IPS-20b (cell line): ENCODE measurements at regions not wholly inside any gene's neighbourhood (a gene's known extent, or its start where the extent isn't known, plus 50 kb on each side); places are given as distances from the start of the nearest gene placed in this dataset.

ENCODE experiments used
- H3K27ac ChIP-seq: one replicate; pipeline ENCODE4 v1.5.1; 2013; ENCODE audit warnings: low read length
- H3K27me3 ChIP-seq: 2 replicates; pipeline ENCODE4 v1.6.1; 2013; ENCODE audit warnings: mild to moderate bottlenecking, low read length, inconsistent platforms; ENCODE audit not compliant: insufficient read depth
- H3K36me3 ChIP-seq: 2 replicates; pipeline ENCODE4 v1.6.1; 2013; ENCODE audit warnings: low read depth, mild to moderate bottlenecking, inconsistent platforms, low read length, moderate library complexity; ENCODE audit not compliant: insufficient read depth
- H3K4me1 ChIP-seq: 2 replicates; pipeline ENCODE4 v1.6.1; 2013; ENCODE audit warnings: mild to moderate bottlenecking, control low read depth, inconsistent platforms, low read length, moderate library complexity; ENCODE audit not compliant: insufficient read depth
- H3K4me3 ChIP-seq: 2 replicates; pipeline ENCODE4 v1.5.1; 2013; ENCODE audit warnings: mild to moderate bottlenecking, low read length, inconsistent platforms
- H3K9ac ChIP-seq: 2 replicates; pipeline ENCODE4 v1.6.1; 2013; ENCODE audit warnings: low read depth, mild to moderate bottlenecking, inconsistent platforms, low read length, moderate library complexity
- H3K9me3 ChIP-seq: 2 replicates; pipeline ENCODE4 v1.6.1; 2013; ENCODE audit warnings: mild to moderate bottlenecking, low read depth, low read length, inconsistent platforms; ENCODE audit not compliant: insufficient read depth

DNA sequence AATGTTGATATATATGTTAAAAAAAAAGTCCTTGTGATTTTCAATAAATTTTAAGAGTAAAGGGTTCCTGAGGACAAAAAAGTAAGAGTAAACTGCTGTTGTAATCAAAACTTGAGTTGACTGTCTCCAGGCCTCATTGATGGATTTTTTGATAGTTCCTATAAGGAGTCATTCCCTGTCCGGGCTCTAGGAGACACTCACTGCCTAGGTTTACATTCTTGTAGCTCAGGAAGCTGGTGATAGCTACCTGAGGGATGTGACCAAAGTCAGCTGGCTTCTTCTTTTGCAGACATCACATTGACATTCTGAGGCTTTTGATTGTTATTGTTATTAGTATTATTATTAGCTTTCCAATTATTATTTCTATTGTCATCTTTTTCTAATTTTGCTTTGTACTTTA lies 116.5 kb upstream of the FBXL7 start:
- Histone ChIP-seq H3K27ac (no peak overlapping the region), H3K9me3 (no peaks in the 10 kb centered on the region), H3K9ac (no peak overlapping the region), H3K27me3 (no peaks in the 10 kb centered on the region), H3K4me1 (no peaks in the 10 kb centered on the region), H3K4me3 (no peak overlapping the region), H3K36me3 (no peaks in the 10 kb centered on the region)

DNA sequence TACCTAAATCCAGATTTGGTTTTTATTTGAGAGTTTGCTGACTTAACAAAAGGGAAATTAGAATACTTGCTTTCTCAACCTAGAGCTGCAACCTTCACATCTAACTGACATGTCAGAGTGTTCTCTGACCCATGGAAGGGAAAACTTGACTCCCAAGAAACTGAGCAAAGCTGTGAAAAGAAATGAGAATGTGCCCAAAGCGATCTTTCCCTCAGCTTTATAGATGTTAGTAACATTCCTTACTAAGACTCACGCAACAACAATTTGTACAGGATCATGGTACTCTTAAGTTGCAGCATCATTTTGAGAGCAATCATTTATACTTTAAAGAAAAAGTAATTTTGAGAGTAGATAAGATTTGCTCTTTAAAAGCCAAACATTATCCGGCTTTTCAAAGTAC lies 117.0 kb upstream of the FBXL7 start:
- no peaks in the 10 kb centered on the region for H3K36me3 ChIP-seq
- no peaks in the 10 kb centered on the region for H3K4me1 ChIP-seq
- H3K27ac ChIP-seq: no peak overlapping the region

DNA sequence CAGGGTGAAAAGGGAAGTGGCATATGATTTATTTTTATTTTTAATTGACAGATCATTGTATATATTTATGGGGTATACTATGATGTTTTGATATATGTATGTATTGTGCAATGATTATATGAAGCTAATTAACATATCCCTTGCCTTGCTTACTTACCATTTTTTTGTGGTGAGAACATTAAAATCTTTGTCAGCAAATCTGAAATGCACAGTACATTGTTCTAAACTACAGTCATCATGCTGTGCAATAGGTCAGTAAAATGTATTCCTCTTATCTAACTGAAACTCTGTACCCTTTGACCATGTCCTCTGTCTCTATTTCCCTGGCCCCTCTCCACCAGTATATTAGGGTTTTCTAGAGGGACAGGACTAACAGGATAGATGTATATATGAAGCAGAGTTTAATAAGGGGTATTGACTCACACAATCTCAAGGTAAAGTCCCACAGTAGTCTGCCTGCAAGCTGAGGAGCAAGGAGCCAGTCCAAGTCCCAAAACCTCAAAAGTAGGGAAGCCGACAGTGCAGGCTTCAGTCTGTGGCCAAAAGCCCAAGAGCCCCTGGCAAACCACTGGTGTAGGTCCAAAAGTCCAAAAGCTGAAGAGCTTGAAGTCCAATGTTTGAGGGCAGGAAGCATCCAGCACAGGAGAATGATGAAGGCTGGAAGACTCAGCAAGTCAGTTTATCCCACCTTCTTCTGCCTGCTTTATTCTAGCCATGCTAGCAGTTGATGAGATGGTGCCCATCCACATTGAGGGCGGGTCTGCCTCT lies 122.2 kb upstream of the FBXL7 start:
- no peaks in the 10 kb centered on the region for H3K36me3 ChIP-seq
- H3K9ac ChIP-seq: no peak overlapping the region
- H3K27ac ChIP-seq: no peak overlapping the region
- H3K4me3 ChIP-seq: no peak overlapping the region
- H3K27me3 ChIP-seq: no peaks in the 10 kb centered on the region
- no peaks in the 10 kb centered on the region for H3K4me1 ChIP-seq
- no peaks in the 10 kb centered on the region for H3K9me3 ChIP-seq

More for the DNA sequence above, 117.0 kb upstream of the FBXL7 start:
- no peaks in the 10 kb centered on the region for H3K9me3 ChIP-seq
- no peak overlapping the region for H3K4me3 ChIP-seq
- H3K9ac ChIP-seq: no peak overlapping the region
- no peaks in the 10 kb centered on the region for H3K27me3 ChIP-seq

DNA sequence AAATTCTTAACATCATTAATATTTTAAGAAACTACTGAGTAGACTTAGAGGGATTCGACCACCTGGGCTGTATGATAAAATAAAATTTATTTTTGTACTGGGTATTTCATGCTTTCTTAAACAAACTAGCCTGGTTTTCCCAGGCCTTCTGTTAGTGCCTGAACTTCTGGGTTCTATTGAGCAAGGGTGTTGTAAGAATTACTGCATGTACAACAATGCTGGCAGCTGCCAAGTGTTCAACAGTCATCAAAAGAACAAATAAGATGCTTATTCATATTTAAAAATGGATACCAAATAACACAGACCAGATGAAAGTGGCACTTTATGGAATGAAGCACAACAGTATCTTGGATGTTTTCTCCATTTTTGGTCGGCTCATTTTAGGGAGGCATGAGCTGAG lies 123.2 kb upstream of the FBXL7 start:
- Histone ChIP-seq H3K4me1 (no peaks in the 10 kb centered on the region), H3K27me3 (no peaks in the 10 kb centered on the region), H3K9me3 (no peaks in the 10 kb centered on the region), H3K9ac (no peak overlapping the region), H3K27ac (no peak overlapping the region), H3K4me3 (no peak overlapping the region), H3K36me3 (no peaks in the 10 kb centered on the region)

DNA sequence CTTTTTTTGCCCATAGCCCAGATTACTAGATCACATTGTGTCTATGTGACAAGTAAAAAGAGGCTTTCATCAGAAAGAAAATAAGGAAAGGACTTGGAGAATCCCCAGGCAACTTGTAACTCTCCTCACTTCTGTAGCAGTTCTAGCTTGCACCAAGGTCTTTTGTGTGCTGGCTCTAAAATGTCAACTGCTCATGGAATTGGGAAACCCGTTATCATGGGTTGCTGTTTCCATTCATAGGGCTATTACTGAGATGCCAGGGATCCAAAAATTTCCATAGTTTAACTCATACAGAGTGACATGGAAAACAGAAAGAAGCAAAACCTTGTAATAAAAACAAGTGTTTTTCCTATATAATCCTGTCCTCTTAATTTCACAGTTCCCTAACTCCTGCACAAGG lies 123.9 kb upstream of the FBXL7 start:
- Histone ChIP-seq H3K4me1 (no peaks in the 10 kb centered on the region), H3K27ac (no peak overlapping the region), H3K9me3 (no peaks in the 10 kb centered on the region), H3K4me3 (no peak overlapping the region), H3K9ac (no peak overlapping the region), H3K36me3 (no peaks in the 10 kb centered on the region), H3K27me3 (no peaks in the 10 kb centered on the region)

DNA sequence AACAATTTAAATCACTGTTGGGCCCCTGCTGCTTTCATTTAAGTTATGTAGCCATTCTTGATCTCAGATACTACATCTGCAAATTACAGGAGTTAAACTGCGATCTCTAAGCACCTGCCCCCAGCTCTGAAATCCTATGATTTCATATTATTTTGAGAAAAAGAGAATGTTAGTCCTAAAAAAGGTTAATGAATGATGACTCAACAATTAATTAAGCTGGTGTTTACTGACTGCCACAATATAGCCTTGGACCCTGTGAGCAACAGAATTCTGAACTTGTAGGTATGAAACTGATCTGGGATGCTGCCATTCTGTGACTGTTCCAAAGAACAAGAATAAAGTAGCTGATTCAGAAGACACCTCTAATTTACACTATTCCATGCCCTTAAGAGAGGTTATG lies 124.4 kb upstream of the FBXL7 start:
- no peaks in the 10 kb centered on the region for H3K9me3 ChIP-seq
- no peaks in the 10 kb centered on the region for H3K36me3 ChIP-seq
- H3K4me3 ChIP-seq: no peak overlapping the region
- H3K4me1 ChIP-seq: no peaks in the 10 kb centered on the region
- no peak overlapping the region for H3K27ac ChIP-seq
- H3K9ac ChIP-seq: no peak overlapping the region
- H3K27me3 ChIP-seq: no peaks in the 10 kb centered on the region

DNA sequence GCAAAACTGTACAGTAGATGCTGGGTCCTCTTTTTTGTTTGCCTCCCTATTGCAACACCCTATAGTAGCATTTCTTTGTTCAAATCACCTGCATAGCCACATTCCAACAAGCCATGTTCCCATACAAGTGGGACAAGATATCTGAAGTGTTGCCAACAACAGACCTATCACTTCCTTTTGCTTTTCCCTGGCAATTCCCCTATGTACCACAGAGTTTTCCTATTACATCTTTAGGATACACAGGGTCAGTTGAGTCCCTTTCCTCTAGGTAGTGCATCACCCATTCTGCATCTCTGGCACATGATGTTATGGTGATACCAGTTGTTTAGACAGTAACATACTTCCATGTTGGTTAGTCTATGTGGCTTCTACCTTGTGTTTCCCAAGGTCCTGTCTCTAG lies 125.1 kb upstream of the FBXL7 start:
- Histone ChIP-seq H3K4me3 (no peak overlapping the region), H3K27ac (no peak overlapping the region), H3K36me3 (no peaks in the 10 kb centered on the region), H3K9me3 (no peaks in the 10 kb centered on the region), H3K27me3 (no peaks in the 10 kb centered on the region), H3K9ac (no peak overlapping the region), H3K4me1 (no peaks in the 10 kb centered on the region)

DNA sequence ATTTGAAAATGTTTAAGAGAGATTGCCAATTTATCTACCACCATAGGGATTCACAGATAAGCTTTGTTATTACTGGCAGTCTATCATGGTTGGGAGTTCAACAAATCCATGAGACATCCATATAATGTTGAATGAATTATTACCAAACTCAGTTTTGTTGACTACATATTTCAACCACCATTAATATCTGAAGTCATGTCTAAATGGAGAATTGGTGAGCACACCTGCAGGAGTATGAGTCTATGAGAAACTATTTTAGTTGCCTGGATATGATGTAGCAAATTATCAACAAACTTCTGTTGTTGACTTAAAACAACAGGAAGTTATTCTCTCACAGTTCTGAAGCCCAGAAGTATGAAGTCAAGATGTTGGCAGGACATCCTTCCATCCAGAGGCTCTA lies 126.8 kb upstream of the FBXL7 start:
- H3K9ac ChIP-seq: no peak overlapping the region
- H3K4me3 ChIP-seq: no peak overlapping the region
- no peaks in the 10 kb centered on the region for H3K9me3 ChIP-seq
- H3K36me3 ChIP-seq: no peaks in the 10 kb centered on the region
- no peak overlapping the region for H3K27ac ChIP-seq
- H3K4me1 ChIP-seq: no peaks in the 10 kb centered on the region
- no peaks in the 10 kb centered on the region for H3K27me3 ChIP-seq

DNA sequence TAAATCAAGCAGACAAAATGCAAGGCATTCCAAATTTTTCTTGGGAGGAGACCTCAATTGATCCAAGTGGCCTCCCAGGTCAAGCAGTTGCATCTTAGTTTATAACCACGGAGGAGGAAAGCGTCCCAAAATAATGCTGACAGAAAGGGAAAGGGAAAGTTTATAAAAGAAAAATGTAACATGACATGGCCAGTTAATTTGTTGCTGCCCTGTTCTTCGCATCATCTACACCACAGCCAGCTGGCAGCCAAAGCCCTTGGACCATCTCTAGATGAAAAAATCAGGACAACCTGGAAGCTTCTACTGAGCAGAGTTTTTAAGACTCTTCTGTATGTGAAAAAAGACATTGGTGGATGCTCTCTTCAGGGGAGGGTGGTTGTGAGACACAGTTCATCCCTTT lies 128.8 kb upstream of the FBXL7 start:
- H3K36me3 ChIP-seq: no peaks in the 10 kb centered on the region
- no peaks in the 10 kb centered on the region for H3K27me3 ChIP-seq
- no peaks in the 10 kb centered on the region for H3K4me1 ChIP-seq
- H3K27ac ChIP-seq: no peak overlapping the region
- H3K9ac ChIP-seq: no peak overlapping the region
- H3K4me3 ChIP-seq: no peak overlapping the region
- H3K9me3 ChIP-seq: no peaks in the 10 kb centered on the region

DNA sequence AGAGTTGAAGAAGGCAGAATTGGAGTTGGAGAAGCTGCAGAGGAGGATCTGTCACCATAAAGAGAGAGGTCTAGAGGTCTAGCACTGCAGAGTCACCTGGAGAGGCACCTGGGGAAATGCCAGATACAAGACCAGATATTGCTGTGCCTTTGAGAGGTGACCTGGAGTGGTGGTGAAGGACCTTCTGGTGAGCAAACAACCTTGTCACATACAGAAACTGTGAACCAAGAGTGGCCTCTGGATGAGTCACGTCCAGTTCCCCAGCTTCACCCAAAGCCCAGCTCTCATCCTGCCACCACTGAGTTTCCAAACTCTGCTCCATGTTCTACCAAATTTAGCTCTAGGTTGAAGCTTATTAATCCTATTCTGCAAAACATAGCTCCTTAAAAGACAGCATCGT lies 131.1 kb upstream of the FBXL7 start:
- no peaks in the 10 kb centered on the region for H3K36me3 ChIP-seq
- H3K4me3 ChIP-seq: no peak overlapping the region
- H3K4me1 ChIP-seq: no peaks in the 10 kb centered on the region
- H3K27ac ChIP-seq: no peak overlapping the region
- no peaks in the 10 kb centered on the region for H3K9me3 ChIP-seq
- H3K9ac ChIP-seq: no peak overlapping the region
- H3K27me3 ChIP-seq: no peaks in the 10 kb centered on the region

DNA sequence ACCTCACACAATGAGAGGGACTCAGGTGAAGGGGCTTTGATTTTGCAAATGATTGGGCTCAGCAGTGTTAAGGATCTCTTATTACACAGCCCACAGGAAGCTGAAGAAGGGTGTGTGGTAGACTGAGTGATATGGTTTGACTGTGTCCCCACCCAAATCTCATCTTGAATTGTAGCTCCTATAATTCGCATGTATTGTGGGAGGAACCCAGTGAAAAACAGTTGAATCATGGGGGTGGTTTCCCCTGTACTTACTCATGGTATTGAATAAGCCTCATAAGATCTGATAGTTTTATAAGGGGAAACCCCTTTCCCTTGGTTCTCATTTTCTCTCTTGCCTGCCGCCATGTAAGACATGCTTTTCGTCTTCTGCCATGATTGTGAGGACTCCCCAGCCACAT lies 132.5 kb upstream of the FBXL7 start:
- no peaks in the 10 kb centered on the region for H3K4me1 ChIP-seq
- no peaks in the 10 kb centered on the region for H3K9me3 ChIP-seq
- H3K36me3 ChIP-seq: no peaks in the 10 kb centered on the region
- H3K9ac ChIP-seq: no peak overlapping the region
- H3K27me3 ChIP-seq: no peaks in the 10 kb centered on the region
- H3K4me3 ChIP-seq: no peak overlapping the region
- H3K27ac ChIP-seq: no peak overlapping the region

DNA sequence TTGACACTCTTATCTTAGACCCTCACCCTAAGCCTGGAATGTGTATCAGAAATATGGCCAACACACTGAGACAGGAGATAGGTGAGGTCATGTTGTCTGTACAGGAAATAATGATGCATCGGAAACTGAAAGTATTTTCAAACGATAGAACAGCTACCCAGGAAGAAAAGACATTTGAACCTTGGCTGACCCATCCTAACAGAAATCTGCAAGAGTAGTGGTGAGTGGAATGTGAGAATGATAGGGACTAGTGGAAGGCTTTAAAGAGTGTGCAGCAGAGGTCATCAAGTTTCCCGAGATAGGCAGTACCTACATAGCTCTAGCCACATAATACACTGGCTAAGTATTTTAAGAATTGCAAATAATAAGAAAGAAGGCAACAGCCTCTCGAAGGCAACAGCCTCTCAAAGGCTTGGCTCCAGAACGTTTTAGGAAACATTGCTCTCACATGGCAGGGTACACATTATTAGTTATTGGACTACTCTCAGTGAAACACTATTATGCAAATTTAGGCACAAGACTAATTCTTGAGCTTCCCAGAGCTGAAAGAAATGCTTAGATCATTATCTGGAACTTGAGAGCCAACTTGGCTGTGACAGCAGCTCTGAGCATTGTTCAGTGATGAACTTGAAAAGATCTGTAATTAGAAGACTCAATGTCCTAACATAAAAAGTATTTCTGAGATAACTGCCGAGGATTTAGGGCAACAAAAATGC lies 133.1 kb upstream of the FBXL7 start:
- Histone ChIP-seq H3K36me3 (no peaks in the 10 kb centered on the region), H3K27me3 (no peaks in the 10 kb centered on the region), H3K4me3 (no peak overlapping the region), H3K9me3 (no peaks in the 10 kb centered on the region), H3K9ac (no peak overlapping the region), H3K4me1 (no peaks in the 10 kb centered on the region), H3K27ac (no peak overlapping the region)
